Putamen (tissue), 1 donor: ENCODE measurements at regions not wholly inside any gene's neighbourhood (a gene's known extent, or its start where the extent isn't known, plus 50 kb on each side); places are given as distances from the start of the nearest gene placed in this dataset.

Experiments
- DNase-seq: peaks from one replicate; pipeline ENCODE4 v3.0.0-alpha.2; 2016; ENCODE audit warnings: low spot score

DNA sequence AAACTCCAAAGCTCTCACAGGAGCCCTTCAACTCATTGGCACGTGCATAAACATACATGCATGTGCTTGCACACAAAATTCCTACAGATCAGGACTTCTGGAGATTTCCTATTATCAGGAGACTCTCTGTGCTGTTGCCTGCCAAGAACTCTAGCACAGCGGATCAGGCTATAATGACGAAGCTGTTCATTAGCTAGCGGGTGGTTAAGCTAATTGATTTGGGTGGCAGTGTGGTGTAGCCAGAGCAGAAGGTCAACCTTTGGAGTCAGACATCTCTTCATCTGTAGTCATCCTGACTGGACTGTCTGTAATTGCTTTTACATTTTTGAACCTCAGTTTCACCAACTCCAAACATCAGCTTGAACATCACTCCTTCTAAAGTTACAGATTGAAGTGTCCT, 69.0 kb downstream of the KIF2B start:
- DNase-seq, result no peak

DNA sequence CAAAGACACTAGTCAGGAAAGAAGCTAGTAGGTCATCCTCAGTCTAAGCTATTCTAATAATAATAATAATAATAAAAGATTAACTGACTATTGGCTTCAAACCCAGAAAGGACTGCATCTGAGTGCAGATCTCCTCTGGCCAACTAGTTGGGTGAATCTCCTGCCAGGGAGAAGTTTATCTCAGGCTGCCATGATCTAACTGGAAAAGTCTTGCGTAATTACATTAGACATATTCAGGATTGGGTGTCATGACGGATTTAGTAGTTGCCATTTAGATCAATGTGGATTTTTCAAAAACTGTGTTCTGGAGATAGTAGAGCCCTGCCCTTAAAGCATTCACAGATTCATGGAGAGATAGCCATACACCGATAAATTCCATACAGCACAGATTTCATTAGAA, 69.5 kb downstream of the KIF2B start:
- DNase-seq, result no peak

DNA sequence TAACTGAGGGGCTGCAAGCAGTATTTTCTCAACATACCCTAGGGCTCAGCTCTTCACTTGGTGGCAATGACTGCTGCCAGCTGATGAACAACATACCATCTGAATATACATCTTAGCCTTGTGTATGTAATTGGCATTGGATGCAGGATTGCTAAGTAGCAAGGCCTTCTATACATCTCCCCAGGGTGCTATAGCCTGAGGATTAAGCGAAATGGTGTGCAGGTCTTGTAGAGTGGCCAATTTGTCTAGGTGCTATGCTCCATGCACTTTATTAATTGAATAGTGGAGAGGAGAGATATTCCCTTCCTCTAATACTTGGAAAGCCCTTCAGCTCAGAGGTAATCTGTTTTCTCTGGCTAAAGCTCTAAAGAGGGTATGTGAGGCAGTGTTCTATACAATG, 71.9 kb downstream of the KIF2B start:
- no peak for DNase-seq

DNA sequence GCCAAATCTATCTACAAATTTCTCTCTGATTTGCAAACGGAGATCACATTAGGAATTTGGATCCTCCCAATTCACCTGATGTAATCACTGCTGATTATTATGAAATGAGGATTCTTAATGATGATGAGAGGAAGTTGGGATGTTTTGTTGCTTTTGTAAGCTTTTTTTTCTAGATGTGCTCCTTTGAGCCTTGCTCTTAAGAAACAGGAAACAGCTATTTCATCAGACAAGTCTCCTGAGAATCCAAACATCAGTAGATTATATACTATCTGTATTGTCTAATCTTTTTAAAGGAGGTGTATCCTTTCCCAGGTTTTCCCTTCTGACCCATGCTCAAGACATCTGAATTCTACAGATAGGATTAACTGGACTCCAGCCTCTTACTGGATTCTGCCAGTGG, 73.3 kb downstream of the KIF2B start:
- no peak for DNase-seq

DNA sequence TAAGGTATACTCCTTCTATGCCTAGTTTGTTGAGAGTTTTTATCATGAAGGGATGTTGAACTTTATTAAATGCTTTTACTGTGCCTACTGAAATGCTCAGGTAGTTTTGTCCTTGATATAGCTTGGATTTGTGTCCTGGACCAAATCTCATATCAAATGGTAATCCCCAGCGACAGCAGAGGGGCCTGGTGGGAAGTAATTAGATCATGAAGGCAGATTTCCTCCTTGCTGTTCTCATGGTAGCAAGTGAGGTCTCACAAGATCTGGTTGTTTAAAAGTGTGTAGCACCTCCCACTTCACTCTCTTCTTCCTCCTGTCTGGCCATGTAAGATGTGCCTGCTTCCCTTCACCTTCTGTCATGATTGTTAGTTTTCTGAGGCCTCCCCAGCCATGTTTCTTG, 78.2 kb downstream of the KIF2B start:
- no peak for DNase-seq

DNA sequence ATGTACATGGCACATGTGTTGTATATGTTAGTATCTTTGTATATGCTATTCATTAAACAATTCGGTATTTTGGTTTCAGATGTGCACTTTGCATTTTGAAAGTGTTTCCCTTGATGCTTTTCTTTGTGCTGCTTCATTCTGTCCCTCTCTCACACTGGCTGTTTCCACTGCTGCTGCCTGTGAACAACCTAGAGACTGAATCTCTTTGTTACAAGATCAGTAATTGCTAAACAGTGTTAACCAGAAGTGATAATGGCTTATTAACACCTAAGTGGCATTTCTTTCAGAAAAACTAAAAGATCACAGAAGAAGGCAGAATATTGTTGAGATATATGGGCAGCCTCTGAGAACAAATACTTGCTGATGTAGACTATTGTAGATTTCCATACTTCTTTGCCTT, 84.7 kb downstream of the KIF2B start:
- no peak for DNase-seq

DNA sequence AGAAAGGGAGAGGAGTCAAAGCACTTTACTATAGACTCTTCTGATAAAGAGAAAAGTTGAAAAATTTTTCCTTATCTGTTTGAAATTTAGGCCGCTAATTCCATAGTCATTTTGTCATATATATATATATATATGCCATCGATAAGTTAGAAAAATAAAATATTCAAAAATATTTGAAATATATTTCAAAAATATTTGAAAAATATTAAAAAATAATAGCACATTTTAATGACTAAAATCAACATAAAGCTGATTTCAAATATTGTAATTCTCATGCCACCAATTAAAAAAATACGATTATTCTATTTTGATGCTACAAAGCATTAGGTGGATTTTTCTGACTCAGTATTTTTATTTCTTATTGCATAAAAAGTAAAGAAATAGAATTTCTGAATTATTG, 87.1 kb downstream of the KIF2B start:
- DNase-seq, result no peak

DNA sequence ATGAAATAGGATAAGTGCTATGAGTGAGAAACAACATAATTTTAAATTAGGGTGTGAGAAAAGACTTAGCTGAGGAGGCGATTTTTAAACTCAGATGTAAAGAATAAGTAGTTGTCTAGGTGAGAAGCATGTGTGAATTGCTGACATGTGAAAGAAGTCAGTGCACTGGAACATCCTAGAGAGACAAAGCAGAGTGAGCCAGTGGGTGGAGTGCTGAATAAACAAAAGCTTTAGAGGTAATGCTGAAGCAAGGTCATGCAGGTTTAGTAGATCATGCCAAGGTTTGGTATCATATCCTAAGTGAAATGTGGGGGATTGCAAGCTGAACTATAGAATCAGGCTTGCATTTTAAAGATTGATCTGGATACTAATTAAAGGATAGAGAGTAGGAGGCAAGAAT, 89.4 kb downstream of the KIF2B start:
- no peak for DNase-seq

DNA sequence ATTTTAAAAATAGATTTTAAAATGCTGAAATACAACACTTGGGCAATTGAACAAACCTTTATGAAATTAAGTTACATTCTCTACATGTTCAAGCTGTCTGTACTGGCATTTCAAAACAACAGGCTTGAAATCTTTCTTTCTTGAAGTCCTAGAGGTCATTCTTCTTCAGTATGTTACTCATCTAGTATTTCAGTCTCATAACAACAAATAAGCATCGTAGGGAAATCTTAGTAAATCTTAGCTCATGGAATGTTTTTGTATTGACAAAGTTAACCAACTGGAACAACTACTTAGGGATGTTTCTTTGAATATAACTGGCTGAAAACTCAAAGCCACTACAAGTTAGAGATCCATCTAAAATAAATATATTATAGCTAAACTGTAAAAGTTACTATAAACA, 96.6 kb downstream of the KIF2B start:
- DNase-seq, result no peak

DNA sequence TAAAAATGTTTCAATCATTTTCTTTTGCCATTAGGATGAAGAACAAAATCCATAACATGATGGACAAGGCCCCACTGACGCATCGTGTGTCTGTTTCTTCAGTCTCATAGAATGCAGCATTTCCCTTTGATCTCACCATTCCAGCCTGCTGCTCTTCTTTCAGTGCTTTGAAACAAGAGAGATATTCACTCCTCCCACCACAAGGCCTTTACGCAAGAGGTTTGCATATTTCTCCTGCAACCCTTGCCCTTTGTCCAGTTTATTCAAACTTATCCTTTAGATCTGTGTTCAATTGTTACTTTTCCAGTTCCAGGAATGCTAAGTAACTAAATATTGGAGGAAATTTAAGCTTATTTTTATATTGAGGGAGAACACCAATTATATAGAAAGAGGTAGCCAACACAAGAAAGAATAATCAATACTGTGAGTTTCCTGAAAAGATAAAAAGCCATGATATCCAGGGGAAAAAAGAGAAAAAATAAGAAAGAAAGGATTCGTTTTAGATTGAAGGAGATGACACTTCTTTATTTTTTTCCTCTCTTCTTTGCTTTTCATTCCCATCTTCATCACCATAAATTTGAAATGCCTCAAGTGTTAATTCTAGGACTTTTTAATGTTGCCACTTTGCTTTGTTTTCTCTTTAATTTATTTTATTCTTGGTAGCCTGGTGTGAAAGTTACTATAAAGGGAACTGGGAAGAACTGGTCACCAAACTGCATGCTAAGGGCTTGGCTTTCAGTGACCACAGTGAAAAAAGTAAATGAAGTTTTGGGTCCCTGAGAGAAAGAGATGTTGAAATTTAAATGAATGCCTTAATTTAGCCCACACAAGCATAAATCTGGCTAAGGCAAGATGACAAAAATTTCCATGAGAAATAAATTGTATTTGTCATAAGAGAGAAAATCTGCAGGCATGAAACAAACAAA, 102.1 kb downstream of the KIF2B start:
- DNase-seq, result no peak

DNA sequence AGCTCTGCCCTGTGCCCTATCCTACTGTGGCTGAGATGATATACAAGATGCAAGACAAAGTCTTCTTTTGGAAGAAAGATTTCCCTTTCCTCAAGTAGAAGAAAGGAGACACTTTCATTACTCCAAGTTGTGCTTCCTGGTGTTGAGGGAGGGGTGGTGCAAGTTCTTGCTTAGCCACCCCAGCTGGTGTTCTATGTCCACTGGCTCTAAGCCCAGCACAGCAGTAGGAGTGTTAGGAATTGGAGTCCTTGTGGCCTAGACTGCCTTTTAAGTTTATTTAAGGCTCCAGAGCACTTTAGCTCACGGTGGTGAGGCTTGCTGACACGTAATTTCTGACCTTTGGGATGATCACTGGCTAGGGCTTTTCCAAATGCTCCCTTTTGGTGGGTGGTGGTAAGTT, 109.7 kb downstream of the KIF2B start:
- DNase-seq, result no peak

DNA sequence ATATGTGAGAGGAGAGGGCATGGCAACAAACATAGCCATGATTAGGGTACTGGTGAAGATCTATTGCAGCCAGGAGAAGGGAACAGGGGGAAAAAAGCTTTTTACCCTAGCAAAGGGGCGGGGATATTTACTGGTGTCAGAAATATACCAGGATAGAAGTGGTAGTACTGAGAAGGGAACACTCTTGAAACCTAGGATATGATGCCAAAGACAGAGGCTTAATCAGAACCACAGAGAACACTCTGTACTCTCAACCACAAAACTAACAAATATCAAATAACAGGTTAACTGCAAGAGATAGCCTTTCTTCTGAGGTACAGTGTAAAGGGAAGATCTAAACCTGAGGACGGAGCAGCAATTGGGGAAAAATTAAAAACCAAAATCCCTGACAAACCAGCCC, 112.2 kb downstream of the KIF2B start:
- no peak for DNase-seq

DNA sequence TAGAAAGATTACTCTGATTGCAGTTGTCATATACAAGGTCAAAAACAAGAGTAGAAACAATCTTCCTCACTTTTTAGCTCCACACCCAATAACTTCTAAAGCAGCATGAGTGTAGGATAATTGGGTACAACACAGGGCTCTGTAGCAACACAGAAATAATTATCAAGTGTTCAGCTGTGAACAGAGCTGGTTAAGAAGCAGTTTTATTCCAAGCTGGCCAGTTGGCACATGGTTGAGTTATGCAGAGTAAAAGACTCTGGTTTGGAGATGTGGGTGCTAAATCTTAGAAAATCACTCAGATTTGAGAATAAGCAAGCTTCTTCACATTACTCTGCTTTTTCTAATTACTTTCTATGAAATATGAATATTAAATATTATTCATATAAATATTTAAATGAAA, 118.5 kb downstream of the KIF2B start:
- no peak for DNase-seq

DNA sequence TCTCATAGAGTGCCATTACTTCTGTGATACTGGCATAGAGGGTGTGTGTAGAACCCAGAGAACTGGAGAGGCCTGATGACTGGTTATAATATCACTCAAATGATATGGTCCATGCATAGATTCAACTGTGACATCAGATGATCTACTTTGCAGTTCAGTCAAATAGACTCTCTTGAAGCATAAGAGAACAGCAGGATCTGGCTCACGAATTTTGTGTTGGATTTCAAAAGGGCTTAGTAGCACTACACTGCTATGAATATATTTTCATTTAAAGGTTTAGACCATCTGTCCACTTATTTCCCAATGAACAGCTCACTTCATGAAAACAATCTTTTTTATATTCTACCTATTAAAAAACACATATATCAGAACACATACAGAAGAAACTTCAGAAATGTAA, 119.7 kb downstream of the KIF2B start:
- DNase-seq, result no peak

DNA sequence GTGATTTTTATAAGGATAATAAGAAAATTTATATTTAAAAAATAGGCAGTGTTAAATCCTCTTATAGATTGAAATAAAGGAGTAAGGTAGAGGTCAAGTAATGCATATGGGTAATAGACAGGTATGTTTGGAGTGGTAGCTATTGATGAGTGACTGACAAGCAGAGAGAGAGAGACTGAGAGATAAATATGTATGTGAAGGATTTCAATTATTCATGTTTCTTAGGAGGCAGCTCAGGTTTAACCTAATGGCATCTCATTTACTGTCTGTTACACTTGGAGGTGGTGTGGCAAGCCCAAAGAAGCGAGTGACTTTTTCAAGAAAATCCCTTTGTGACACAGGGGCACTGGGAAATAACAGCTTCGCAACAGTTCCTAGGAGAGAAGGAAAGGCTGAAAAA, 120.2 kb downstream of the KIF2B start:
- no peak for DNase-seq

DNA sequence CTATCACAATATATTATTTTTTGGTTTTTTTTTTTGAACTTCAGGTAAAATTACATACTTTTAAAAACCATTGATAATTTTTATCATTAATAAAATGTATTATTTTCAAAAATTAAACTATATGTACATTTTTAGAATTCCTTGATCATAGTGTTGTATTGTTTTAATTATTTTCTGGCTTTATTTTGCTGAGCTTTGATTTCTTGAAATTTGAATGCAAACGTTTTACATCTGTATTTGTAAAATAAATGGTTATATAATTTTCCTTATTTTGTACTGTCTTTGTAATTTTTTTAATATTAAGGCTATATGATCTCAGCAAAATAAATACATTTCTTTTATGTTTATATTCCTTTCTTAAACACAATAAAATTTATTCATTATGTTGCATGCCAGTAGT, 125.6 kb downstream of the KIF2B start:
- no peak for DNase-seq

DNA sequence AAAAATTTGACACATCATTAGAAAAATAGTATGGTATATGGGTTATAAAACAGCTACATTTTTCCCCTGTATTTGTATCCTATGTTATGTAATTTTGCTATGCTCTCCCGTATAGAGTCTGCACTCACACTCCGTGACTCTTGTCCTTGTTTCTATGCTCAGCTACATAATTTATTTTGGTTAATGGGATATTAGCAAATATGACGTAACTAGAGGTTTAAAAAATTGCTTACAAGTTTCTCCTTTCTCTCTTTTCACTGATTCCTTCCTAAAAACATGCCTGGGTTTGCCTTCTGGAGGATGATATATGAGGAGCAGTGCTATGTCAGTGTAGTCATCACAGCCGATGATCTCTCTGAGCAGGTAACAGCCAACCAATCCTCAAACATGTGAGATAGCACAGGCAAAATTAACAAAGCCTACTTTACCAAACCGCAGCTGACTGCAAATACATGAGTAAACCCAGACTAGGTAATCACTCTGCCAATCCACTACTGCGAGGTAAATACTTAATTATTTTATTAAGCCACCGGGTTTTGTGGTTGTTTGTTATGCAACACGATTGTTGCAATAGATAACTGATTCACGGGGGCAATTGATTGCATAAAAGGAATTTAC, 126.9 kb downstream of the KIF2B start:
- DNase-seq, result no peak

DNA sequence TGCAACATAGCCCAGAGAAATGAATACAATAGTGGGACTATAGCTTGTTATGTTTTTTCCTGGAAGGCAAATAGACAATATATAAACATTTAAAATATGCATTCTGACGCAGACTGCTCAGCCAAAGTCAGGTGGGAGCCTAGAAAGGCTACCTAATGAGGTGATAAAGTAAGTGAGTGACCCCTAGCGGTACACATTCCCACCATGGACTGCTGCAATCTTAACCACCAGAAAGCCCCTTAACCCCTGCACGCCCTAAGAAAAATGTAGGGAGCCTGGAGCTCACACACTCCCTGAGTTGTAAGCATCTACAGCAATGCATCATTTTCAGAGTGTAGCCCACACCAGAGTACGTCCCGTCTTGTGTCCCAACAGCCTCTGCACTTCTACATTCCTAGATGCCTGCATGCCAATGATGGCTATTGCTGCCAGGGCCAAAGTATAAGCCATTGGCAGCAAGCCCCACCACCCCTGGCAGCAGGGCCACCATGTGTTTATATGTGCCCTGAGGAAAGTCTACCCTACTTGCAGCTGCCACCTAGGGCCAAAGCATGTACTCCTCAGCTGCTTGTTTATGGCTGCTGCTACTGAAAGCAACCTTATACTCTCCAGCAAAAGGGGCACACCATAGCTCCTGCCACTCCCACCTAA, 127.6 kb downstream of the KIF2B start:
- DNase-seq, result no peak

DNA sequence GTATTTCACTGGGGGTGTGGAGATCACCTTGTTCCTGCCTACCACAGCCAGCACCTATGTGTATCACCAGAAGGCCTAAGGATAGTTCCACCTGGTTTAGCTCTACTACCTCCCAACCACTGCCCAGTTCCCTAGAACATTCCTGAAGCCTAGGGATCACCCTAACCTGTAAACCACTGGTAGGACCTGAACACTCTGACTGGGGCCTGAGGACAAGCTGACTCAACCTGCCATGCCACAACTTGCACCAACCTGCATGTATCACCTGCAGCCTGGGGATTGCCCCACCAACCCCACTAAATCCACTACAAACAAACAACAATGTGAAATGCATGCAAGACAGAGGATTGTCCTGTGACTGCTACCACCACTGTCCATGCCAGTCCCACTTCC, 128.1 kb downstream of the KIF2B start:
- DNase-seq, result no peak

DNA sequence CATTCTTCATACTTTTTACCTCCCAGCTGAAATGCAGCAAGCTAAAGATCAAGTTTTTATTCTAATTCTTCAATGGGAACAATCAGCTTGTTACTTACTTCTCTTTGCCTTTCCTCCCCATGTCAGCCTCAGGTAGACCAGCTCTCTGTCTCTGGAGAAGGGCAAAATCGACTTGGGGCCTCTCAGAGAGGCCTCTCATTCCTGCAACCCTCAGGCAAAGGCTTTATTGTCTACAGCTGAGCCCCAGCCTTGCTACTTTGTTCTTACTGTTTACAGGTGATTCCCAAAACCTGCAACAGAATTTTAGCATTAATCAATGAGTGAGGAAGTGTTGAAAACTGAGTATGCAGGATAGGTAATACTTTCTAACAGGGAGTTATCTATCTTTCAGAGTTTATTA, 148.6 kb downstream of the KIF2B start:
- DNase-seq, result no peak

DNA sequence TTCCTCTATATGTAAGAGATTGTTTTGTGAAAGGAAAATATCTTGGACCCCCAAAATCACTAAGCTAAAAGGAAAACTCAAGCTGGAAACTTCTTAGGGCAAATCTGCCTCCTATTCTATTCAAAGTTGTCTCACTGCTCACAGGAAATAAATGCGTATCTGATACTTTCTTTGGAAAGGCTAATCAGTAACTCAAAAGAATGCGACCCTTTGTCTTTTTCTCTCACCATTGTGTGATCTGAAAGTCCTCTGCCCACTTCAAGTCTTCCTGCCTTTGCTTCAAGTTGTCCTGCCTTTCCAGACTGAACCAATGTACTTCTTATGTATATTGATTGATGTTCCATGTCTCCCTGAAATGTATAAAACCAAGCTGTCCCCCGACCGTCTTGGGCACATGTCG, 157.3 kb downstream of the KIF2B start:
- no peak for DNase-seq

DNA sequence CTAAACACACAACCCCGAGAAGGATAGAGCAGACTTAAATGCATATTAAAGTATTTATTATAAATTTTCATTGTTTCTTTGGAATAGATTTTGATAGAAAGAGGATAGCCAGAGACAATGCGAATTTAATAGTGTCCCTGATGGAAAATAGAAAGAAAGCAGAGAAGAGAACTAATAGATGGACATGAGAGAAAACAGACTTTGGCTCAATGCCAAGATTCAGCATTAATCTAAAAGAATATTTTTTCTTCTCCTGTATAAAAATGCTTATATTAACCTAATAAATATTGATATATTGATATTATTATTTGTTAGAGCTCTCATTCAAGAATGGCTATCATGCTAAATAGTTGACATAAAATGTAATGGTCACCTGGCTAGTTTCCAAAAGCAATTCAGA, 173.4 kb downstream of the KIF2B start:
- no peak for DNase-seq

DNA sequence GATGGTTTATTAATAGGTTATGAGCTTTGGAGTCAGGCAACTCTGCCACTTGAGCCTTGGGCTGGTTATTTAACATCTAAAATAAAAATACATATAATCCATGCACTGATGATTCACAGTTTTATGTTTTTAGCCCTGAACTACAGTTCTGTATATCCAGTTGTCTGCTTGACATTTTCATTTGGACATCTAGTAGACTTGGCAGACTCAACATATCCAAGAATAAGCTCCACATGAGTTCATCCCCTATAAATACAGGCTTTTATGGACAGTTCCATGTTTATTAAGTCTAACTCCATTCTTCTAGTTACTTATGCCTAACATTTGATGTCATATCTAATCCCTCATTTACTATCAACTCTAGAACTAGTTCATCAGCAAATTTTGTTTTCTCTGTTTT, 174.2 kb downstream of the KIF2B start:
- DNase-seq, result no peak
